ENCODE measurements at regions not wholly inside any gene's neighbourhood (a gene's known extent, or its start where the extent isn't known, plus 50 kb on each side); places are given as distances from the start of the nearest gene placed in this dataset.

DNA sequence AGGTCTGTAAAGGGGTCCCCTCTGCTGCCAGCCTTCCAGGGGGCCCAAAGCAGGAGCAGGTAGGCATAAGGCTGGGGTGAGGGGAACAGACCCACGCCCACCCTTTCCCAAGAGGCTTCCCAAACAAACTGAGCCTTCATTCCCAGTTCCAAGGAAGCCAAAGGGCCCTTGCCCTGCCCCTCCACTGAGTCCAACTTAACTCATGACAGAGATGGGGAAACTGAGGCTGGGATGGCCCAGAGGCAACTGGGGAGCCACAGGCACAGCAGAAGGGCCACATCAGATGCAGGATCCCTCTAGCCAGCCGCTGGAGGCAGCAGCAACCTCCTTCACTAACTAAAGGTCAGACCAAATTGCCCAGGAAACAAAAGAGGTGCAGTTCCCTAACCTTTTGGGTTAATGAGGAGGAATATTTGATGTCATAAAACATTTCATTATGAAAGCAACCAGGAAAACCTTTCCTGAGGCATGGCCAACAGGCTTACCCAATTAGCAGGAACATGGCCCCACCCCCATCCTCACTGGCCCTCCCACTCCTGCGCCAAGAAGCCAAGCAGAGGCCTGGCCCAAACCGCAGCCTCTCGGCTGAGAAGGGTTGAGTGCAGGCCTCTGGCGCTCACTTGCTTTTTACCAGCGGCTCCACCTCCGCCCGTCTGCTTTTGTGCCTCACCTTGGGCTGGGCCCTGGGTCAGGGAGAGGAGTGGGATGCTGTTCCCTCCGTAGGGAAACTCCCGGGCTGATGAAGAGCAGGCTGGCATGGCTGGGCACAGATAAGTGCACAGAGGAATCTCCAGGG lies 293.5 kb upstream of the RTL1 start:
- no peak for DNase-seq

DNA sequence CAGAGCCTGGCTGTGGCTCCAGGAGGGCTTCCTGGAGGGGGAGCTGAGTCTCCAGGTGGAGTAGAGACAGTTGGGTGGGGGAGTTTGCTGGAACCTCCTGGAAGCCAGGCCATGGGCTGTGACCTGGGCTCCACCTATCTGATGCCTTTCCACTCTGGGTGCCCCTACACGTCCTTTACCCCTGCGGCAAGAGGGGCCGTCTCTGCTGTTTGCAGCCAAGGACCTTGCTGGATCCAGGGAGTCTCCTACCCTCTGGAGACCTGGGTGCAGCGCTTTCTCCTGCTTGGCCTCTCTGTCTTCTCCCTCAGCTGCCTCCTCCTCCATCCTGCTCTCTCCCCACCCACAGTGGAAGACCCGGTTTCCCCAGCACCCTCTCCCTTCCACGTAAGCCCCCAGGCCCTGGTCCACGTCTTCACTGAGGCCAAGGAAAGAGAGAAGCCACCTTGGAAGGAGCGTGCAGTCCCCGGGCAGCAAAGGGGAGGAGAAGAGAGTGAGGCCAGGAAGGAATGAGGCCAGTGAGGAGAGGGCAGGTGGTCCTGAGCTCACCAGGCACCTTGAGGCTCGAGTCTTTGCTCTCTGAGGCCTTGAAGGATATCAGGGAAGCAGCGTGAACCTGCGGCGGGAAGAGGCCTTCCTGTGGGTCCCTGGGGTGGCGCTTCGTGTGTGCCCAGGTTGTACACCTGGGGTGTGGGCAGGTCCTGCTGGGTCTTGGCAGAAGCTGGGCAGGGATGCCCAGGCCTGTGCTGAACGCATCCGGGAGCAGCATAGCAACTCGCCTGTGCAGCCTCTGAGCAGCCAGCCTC lies 294.3 kb upstream of the RTL1 start:
- DNase-seq, result no peak

DNA sequence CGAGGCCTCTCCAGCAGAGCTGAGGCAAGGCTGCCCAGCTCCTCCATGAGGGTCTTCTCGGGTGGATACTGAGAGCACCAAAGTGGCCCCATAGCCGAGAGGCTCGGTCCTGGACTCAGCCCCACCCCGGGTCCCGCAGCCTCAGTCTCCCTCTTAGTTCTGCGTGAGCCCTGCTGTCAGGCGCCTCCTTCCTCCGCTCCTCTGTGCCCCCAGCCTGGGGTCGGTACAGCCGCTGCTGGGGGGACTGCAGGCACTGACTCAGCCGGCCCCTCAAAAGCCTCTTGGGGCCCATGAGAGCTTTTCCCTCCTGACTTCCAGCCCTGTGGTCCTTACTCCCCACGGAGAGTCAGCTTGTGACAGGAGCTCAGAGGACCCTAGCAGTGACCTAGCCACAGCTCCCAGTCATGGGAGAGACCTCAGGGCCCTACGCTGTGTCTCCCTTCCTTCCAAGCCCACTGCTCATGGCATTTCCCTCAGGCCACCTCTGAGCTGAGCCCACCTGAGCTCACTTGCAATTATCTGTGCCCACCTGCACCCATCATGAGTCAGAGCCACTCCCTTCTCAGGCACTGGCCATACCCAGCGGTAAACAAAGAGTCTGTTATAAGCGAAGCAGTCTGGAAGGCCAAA lies 295.0 kb upstream of the RTL1 start:
- DNase-seq, result no peak

DNA sequence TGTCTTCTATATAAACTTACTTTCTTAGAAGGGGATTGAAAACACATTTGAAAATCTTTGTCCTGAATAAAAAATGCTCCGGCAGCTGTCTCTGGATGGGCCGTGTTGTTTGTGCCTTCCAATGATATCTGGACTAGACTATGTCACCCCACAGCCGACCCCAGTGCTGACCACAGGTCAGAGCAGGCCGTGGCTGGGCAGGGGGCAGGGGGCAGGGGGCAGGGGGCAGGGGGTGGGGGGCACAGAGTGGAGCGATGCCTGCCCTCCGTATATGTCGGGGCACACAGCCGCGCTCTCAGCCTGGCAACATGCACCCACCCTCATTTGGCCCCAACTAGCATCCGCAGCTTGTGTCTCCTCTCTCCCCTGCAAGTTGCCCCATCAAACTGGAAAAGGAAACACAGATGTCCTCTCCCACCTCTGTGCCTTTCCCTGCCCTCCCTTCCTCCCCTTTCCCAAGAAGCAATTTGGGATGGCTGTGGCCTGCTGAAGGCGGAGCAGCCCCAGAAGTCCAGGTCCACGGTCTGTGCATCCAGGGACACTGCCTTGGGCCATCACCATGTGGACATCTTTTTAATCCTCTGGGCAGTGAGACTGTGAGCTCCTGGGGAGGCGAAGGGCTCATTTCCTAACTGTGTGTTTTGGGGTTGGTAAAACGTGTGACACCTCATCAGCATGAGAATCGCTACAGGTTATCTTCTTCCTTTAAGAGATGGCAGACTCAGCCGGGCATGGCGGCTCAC lies 295.7 kb upstream of the RTL1 start:
- no peak for DNase-seq

DNA sequence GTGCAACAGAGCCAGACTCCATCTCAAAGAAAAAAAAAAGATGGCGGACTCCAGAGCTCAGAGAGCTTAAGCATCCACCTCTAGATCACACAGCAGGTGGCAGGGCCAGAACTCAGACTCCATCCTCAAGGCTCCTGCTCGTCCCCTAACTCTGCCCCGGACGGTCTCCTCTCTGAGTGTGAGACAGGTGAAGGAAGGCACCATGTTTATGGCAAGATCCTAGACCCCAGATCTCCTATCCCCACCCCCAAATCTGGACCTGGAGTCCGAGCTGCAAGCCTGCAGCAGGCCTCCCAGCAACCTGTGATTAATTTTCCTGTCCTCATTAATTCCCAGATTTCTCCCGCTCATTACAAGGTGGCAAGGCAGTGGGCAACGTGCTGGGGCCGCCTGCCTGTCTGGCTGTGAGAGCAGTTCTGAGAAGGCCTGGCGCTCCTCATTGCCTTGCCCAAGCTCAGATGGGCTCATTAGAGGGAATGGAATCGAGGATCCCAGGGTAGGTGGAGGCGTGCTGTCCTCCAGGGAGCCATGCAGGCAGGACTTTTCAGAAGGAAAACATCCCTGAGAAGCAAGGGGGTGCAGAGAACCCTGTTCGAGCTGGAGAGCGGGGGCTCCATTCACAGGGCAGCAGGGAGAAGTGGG lies 296.6 kb upstream of the RTL1 start:
- DNase-seq, result no peak

DNA sequence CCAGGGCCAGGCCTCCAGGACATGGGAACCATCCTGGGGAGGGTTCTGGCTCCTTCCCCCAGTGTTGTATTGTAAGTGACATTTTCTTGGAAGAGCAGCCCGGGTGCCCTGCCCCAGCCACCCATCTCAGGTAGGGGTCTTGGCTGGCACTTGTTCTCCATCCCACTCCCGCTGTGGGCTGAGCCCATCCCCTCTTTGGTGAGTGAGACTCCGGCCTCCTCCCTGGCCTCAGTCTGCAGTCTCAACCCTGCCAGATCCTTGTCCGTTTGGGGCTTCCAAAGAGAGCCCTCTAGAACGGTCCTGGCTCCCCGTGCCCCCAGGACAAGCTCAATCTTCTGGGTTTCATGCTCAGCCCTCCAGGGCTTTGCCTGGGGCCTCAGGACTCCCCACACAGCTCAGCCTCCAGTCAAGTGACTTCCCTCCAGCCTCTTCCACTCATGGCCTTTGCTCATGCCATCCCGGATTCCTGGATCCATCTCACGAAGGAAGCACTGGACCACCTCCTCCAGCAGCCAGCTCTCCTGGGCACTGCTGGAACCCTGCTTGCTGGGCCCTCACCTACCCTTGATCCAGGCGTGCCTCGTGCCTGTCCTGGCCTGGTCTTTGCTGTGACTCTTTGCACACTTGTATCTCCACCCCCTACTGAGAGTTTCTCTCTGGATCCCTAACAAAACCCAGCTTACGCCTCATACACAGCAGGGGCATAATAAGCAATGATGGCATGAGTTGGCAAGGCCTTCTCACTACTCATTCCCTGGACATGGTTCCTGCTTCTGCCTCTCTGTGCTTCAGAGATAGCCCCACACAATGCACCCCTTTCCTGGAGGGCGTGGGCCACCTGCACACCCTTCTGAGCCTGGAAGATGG lies 297.4 kb upstream of the RTL1 start:
- no peak for DNase-seq

DNA sequence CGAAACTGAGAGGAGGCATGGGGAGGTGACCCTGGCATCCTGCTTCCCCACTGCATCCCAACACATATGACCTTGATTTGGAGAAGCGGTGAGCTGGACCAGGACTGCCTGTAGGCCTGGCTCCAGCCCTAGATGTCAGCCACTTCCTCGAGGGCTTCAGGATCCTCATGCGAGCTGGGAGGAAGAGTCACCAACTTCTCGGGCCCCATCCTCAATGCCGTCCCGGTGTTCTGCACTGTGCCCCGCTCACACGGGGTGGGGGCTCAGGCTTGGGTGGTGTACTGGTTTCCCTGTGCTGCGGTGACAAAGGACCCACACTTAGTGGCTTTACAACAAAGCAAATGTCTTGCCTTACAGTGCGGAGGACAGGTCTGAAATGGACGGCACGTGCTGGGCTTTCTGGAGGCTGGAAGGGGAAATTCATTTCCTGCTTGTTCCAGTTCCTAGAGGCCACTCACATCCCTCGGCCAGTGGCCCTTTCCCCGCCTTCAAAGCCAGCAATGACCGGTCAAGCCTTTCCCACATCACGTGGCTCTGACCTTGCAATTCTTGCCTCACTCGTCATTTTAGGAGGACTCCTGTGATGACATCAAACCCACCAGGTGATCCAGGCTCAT lies 298.1 kb upstream of the RTL1 start:
- DNase-seq, result no peak

DNA sequence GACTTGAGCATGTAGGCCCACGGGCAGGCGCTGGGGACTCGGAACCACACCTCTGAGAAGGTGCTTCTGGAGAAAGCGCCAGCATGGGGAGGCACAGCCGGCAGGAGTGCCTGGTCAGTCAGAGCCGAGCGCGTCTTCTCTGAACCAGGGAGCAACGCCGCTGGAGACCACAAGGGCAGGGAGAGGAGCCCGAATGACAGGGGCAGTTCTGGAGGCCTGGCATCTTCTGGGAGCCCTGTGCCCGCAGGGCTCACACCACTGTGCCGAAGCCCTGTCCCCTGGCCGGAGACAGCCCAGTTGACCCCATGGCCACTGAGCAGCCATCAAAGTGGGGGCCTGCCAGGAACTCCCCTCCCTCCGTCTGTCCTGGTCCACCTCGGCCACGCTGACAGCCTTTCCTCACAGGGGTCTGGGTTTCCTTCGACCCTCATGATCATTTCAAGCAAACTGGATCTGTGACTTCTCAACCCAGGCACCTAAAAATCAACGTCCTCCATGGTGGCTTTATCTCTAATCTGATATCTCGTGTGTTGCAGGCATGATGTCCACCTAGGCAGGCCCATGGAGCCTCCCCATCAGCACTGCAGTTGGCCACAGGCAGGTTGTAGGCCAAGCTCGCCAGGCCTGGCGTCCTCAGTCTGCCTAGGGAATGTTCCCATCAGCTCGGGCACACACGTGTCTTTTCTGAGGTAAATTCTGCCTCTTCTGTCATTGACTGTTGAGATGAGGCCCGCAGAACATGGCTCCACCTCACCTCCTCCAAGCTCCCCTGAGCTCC lies 299.3 kb upstream of the RTL1 start:
- no peak for DNase-seq

GRCh38 chr14:101206556-101206955 lies 303.0 kb upstream of the RTL1 start:
- DNase-seq, result no peak

DNA sequence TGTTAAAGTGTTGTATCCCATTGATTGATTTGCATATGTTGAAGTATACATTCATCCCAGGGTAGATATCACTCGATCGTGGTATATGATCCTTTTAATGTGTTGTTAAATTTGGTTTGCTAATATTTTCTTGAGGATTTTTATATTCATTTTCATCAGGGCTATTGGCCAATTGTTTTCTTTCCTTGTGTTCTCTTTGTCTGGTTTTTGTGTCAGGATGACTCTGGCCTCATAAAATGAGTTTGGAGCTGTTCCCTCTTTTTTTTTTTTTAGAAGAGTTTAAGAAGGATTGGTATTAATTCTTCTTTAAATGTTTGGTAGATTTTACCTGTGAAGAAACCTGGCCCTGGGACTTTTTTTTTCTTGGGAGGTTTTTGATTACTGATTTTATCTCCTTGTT lies 303.5 kb upstream of the RTL1 start:
- no peak for DNase-seq

DNA sequence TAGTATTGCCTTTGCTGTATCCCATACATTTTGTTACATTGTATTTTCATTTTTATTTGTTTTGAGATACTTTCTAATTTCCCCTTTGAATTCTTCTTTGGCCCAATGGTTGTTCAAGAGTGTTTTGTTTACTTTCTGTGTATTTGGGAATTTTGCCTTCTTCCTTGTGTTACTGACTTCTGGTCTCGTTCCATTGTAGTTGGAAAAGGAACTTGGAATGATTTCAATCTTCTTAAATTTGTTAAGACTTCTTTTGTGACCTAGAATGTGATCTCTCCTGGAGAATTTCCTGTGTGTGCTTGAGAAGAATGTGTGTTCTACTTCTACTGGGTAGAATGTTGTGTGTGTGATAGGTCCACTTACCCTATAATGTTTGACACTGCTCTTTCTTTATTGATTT lies 304.4 kb upstream of the RTL1 start:
- no peak for DNase-seq

- no peak for DNase-seq
Observed at GRCh38 chr14:101209594-101209993, 306.1 kb upstream of the RTL1 start.

GRCh38 chr14:101215266-101215665 lies 311.7 kb upstream of the RTL1 start:
- no peak for DNase-seq

- no peak for DNase-seq
Observed at GRCh38 chr14:101215927-101216326, 312.4 kb upstream of the RTL1 start.

- DNase-seq, result no peak
Observed at GRCh38 chr14:101216366-101217079, 313.0 kb upstream of the RTL1 start.

- no peak for DNase-seq
Observed at GRCh38 chr14:101217080-101217463, 313.6 kb upstream of the RTL1 start.

DNA sequence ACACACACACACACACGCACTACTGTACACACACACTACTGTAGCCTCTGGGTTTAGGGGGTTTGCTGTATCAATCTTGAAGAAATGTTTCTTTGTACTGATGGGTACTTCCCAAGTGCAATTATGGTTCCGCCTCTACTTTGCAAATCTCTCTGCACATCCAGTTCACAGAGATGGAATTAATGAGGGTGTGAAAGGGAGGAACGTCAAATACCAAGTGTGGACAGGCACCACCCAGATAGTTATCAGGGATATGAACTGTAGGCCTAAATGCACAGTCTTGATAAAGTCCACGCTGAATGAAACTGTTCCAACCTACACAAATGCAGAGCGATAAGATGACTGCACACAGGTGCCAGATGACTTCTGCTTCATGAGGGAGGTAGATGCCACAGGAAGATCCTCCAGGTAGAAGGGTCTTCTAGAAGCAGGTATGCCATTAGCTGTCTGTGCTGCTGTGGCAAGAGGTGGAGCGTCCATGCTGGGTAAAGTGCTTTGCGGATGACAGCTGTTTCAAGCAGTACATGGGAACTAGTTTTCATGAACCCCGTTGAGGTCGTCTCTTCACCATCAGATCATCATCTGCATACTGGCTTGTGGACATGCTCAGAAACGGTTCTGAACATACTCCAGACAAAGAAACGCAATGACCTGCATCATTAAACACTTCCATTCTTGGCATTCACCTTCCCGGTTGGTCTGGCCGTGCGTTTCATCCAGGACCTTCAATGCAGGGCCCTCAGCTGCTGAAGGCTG lies 314.3 kb upstream of the RTL1 start:
- no peak for DNase-seq

GRCh38 chr14:101219896-101220703 lies 316.6 kb upstream of the RTL1 start:
- no peak for DNase-seq

All from effector CD8-positive, alpha-beta T cell (primary cell).